HG03097 (cell line): ENCODE measurements at regions not wholly inside any gene's neighbourhood (a gene's known extent, or its start where the extent isn't known, plus 50 kb on each side); places are given as distances from the start of the nearest gene placed in this dataset.
"Not testable (repeated sequence)": the region's sequence is repeated elsewhere in the genome, so short reads cannot be mapped to it uniquely, and the experiment has no call there.

Experiments used
- ATAC-seq: cut with Tn5 transposase; IDR thresholded peaks from one replicate; pipeline ENCODE4 v1.9.1; 2021; ENCODE audit not compliant: unreplicated experiment, low FRiP score

DNA sequence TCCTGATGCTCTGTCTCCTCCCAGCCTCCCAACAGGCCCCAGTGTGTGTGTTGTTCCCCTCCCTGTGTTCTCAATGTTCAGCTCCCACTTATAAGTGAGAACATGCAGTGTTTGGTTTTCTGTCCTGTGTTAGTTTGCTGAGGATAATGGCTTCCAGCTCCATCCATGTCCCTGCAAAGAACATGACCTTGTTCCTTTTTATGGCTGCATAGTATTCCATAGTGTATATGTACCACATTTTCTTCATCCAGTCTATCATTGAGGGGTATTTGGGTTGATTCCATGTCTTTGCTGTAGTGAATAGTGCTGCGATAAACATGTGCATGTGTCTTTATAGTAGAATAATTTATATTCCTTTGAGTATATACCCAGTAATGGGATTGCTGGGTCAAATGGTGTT, 150.4 kb downstream of the KLF6 start:
- not testable (repeated sequence) for ATAC-seq

DNA sequence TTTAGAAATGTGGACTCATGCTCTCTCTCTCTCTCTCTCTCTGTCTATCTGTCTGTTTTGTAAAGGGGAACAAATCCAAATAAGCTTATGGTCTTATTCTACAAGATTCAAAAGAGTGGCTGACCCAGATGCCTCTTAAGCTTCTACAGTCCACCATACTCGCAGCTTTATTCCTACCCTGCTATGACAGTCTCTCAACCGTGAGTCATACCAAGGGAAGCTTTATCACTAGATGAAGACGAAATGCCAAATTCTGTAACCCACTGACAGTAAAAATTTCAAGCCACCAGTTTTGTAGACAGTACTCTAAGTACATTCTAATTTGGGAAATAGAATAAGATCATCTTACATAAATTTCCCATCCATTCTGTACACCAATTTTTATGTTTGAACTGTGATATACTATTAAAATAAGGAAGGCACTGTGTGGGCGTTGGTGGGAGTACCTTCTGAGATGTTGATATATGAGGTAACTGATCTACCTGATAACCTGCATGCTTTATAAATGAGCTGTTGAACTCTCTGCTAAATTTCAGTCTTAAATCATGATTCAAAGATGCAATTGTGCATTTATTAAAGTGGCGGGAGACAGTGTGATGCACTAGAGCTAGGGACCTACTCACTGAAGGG, 153.2 kb downstream of the KLF6 start:
- ATAC-seq: no peak

DNA sequence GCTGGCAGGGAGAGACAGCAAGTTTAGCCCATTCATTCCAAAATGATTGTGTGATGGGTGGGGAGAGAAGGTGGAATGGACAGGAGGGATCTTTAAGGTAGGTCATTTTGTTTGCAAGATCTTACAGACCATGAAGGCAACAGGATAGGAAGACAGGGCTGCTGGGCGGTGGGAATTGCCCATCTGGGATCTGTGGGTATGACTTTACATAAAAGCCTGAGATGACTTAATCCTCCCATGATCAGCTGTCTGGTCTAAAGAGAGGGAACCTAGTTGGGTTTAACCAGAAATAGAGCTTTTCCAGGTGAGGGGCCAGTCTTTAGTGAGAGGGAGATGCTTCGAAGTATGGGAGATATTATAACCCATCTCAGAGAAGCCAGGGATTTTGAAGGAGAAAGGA, 153.7 kb downstream of the KLF6 start:
- ATAC-seq: no peak

DNA sequence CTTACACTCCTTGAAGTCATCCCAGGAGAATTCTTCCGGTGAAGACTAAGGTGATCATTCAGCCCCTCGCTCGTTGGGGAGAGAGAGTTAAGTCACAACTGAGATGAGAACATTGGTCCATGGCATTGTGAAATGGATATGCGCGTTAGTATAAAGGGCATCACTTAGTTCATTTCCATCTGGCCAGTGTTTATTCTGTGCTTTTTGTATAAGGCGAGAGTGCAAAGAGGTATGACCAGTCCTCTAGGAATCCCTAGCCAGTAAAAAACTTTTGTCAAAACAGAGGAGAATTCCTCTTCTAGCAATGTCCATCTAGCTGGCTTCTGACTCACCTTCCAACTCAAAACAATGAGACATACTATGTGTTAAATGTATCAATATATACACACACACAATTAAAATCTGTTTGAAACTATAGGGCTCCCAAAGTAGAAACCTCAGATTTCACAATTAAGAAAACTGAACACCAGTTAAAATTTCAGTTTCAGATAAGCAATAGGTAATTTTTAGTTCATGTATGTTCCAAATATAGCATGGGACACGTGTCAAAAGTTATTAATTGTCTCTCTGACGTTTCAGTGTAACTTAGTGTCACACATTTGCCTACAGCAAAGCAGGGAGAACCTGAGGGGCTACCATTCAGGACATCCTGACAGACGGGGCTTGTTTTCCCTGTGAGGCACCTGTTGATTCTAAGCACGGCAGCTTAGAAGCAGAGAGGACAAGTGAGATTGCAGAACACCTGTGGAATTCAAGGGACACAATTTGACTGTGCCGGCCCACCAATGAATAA, 158.9 kb downstream of the KLF6 start:
- ATAC-seq: peak; percentile 73

DNA sequence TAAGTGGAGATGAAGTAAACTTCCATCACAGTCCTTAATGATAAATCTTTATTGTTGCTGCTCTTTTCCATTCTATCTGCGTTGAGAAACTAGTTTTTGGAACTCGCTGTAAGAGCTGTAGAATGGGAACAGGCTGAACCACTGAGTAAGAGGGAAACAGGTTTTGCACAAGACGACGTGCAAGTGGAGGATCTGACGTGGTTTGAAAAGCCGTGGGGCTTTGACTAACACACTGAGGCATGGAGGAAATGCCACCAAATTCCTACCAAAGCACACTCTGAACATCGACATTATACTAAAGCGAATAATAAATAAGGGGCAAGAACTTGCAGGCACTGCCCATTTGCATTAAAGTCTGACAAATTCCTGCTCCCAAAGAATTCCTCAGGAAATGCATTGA, 160.6 kb downstream of the KLF6 start:
- ATAC-seq: no peak

DNA sequence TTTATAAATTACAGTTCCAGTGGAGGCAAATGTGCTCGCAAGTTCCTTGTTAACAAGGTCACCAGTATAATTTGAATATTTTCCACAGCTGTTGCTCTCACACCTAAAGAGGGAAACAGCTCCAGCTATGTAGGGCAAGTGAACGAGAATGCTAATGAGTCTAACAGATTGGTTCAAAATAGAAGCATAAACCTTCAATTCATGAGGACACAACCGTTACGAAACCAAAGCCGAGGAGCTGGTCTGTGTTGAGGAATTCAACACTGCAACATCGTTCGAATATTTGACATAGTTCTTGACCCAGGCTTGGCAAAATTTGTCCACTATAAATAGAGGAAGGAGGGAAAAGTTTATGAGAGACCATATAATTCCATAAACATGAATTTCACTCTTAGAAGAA, 161.3 kb downstream of the KLF6 start:
- no peak for ATAC-seq

DNA sequence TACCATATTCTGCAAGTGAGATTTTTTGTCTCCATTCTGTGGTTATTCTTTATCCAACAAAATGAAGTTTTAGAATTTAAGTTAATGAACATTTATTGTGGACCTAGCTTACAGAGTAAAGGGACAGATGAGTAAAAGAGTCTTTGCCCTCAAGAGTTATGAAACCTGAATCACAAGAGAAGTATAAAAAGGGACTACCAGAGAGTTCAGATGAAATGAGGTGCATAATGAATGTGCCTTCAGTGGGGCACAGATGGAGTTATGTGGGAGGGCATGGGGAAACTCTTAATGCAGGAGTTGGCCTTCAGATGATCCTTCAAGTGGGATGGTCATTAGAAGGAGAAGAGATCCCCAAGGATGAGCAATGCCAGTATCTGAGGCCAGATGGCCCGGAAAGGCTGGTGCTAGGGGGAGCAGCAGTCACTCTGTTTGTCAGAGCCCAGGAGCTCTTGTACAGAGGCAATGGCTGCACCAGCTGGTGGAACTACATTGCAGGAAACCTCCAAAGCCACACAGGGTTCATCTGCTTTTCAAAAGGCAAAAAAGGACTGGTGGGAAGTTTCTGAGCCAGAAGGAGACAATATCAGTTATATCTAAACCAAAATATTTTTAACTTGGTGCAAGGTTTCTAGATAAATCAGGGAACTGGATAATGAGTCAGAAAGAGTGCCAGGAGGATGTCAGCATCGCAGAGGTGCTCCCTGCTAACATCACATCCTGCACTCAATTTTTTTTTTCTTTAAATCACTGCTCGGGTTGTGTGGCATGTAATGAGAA, 162.0 kb downstream of the KLF6 start:
- ATAC-seq: no peak

DNA sequence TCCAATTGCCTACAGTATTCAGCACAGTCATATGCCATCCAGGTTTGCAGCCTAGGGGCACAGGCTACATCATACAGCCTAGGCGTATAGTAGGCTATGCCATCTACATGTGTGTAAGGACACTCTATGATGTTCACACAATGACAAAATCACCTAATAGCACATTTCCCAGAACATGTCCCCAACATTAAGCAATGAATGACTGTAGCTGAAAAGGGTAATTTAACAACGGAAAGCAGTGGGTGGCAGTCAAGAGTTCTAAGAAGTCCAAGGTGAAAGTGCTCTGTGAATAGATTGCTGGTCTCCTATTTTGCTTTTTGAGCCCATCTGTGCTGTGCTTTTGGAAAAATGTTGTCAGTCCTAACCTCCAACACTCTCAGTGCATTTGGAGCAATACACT, 162.6 kb downstream of the KLF6 start:
- ATAC-seq: no peak

DNA sequence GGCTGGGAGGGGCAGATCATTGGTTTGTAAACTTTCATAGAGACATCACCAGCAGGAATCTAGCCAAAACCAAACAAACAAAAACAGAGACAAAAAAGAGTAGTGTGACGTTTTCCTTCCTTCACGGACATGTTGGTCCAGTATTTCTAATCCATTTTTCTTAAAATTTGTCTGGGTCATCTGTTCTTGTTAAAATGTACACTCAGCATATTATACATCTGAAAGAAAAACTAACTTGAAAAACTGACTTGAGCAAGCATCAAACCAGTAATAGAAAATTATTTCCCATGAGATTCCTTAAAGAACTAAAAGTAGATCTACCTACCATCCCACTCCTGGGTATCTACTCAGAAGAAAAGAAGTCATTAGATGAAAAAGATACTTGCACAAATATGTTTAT, 164.2 kb downstream of the KLF6 start:
- no peak for ATAC-seq

DNA sequence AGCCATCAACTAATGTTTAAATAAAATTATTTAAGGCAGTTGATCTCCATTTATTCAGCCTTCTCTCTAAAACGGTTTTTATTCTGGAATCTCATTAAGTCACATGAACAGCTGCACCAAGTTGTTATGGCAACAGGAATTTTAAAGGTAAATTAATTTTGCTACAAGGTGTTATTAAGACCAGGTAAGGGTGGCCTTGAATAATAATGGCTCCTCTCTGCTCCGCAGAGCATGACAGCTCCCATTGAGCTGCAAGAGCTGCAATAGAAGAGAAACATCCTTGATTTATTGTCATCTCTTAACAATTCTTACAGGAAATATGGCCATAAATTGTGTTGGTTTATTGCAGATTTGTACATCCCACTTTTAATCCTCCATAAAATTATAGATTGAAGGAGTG, 165.8 kb downstream of the KLF6 start:
- ATAC-seq: no peak

DNA sequence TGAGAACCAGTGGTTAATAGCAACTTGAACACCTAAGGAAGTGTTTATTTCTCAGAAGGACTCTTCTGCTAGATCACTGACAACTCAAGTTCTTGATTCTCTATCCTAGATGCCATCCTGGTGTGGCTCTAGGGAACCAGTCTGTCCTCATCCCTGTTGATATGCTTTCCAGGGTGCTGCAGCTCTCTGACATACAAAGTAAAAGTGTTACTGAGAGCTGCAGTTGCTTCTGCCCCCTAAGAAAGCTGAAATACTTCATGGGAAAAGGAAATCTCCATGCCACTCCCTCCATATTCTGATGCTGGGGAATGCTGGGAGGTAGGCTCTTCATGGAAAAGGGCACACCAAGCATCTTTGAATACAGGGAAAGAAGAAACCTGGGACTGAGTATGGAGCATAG, 168.1 kb downstream of the KLF6 start:
- ATAC-seq: no peak

DNA sequence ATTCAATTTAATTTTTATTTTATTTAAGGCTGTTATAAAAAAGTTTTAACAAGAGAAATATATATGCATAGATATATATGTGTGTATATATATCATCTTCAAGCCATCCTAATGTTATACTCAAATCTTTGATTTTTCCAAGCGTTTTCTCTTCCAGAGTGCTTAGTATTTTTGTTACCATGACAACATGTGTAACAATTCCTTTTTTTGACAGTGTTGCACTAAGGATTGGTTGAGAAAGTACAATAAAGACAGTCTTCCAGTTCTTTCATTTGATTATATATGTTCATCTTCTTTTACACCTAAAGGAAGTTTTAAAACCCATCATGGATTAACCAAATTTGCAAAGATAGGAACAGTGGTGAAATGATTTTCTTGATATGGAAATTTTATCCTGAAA, 171.7 kb downstream of the KLF6 start:
- no peak for ATAC-seq

DNA sequence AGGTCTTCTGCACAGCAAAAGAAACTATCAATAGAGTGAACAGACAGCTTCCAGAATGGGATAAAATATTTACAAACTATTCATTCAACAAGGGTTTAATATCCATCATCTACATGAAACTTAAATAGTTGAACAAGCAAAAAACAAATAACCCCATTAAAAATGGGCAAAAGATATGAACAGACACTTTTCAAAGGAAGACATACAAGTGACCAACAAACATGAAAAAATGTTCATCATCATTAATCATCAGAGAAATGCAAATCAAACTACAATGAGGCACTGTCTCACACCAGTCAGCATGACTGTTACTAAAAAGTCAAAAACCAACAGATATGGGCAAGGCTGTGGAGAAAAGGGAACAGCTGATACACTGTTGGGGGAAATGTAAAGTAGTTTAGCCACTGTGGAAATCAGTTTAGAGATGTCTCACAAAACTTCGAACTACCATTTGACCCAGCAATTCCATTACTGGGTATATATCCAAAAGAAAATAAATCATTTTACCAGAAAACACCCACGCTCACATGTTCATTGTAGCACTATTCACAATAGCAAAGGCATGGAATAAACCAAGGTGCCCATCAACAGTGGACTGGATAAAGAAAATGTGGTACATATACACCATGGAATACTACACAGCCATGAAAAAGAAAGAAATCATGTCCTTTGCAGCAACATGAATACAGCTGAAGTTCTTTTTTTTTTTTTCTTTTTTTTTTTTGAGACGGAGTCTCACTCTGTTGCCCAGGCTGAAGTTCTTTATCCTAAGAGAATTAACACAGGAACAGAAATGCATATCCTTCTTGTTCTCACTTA, 172.6 kb downstream of the KLF6 start:
- ATAC-seq: no peak

DNA sequence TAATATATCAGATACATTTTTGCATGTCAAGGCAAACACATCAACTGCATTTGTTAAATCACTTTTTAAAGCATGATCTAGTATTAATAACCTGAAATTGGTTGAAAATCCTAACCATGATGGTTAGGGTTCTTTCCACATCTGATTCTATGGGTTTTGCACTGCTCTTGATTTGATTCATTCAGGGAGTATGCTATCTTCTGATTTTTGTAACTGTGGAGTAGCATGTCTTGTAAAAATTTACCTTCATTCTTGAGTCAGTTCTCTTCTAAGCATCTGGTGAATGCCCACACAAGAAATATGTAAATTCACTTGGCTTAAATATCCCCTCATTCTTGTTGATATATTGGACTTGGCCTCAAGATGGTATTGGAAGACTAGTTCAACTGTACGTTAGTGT, 178.7 kb downstream of the KLF6 start:
- no peak for ATAC-seq

DNA sequence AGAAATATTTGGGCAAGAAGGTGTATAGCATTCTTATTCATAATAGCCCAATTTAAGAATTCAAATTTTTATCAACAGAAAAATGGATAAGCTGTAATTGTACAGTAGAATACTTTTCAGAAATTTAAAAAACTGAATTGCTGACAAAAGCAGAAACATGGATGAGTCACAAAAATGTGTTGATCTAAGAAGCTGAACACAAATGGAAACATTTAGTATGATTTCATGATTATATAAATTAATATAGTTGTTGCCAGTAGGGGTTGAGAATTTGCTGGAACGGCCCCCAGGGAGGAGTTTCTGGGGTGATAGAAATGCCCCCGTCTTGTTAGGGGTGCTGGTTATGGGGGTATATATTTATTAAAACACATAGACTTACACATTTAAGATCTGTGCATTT, 179.1 kb downstream of the KLF6 start:
- no peak for ATAC-seq

DNA sequence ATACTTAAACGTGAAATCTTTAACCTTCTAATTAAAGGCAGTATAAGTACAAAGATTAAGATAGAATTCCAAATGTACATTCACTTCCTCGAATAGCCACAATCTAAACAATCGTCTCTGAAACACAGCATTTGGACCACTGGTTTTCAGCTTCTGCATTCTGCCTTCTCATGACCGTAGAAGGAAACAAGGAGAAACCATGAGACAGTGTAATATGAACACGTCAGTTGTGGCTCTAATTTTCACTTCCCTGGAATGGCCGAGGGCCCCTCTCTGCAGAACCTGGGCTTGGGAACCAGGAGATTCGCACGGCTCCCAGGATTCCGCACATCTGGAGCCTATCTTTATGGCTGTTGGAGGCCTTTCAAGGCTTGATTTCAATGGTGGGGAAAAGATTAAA, 189.3 kb downstream of the KLF6 start:
- no peak for ATAC-seq

DNA sequence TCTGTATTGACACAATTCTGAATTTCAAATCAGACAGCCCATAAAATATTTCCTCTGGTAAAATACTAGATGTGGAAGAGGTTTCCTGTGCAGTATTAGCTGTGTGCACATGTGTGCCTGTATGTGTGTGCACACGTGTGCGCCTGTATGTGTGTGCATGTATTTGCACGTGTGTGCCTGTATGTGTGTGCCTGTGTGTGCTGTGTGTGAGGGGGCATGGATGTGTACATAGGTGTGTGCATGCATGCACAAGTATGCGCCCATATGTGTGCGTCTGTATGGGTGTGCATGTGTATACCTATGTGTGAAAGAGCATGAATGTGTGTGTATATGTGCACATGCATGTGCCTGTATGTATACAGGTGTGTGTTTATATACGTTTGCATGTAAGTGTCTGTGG, 191.4 kb downstream of the KLF6 start:
- ATAC-seq: no peak

DNA sequence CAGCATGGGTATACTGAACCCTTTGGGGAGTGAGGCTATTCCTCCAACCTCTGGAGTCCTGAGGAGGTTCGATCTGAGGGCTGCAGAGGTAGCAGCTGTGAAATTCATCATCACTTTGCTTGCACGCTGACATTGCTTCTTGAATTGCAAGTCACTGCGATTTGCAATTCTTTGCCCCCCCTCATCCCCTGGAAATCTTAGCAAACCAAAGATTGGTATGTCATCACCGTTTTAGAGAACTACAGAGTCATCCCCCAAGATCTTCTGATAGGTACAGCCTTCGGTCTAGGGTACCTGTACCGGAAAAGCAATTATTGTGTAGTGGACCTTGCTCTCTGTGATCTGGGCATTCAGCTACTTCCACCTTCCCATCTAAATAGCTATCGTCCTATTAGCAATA, 192.6 kb downstream of the KLF6 start:
- no peak for ATAC-seq

DNA sequence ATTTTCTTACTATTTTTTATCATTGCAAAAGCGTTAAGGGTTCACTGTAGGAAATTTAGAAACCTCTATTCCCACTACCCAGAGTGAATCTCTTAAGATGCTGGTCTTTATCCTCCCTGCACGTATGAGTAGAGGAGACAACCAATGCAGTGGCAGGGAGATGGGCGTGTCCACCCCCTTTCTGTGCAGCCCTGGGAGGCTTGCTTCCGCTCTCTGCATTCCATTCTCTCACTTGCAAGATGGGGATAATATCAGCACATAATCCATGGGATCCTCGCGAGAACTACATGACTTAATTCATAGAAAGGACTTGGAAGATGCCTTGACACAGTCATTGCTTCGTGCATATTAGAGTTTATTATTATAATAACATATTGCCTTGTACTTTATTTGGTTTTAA, 196.2 kb downstream of the KLF6 start:
- no peak for ATAC-seq

DNA sequence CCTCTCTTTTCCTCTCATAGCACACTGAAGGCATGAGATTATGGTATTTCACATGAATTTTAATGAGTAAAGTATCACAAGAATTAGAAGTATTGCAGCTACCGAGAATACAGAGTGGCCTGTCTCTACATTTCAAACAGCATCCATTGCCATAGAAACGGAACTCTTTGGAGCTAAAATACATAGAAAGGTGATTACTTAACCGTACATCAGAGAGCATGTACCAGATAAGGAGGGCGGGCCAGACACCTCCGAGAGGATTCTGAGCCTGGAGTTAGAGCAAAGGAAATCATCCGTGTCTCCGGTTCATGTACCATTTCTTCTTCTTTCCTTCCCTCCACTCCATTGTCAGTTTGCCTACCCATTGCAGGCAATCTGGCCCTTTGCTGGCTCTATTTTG, 196.7 kb downstream of the KLF6 start:
- ATAC-seq: no peak
